Adrenal gland (tissue), 9 donors: ENCODE measurements at regions not wholly inside any gene's neighbourhood (a gene's known extent, or its start where the extent isn't known, plus 50 kb on each side); places are given as distances from the start of the nearest gene placed in this dataset.

Experiments
- DNase-seq, 7 donors: peaks; one replicate each; pipeline ENCODE4 v3.0.0-alpha.2; 2019 to 2020
- H3K27ac ChIP-seq, 5 donors: fragments of 200-600 bp; sonication (generic) in 4 of 5; 1 replicate in 3 of 5; 2 replicates in 2 of 5; pipeline versions ENCODE4 v1.5.1 to v1.8.0; 2016 to 2020; ENCODE audit warnings: mild to moderate bottlenecking in 1 of 5
- H3K27me3 ChIP-seq: fragments of 200-600 bp; 2 replicates; pipeline ENCODE4 v1.8.0; 2021
- H3K36me3 ChIP-seq, 2 donors: fragments of 200-600 bp; replicated peaks in 1 of 2; 1 replicate in 1 of 2; 2 replicates in 1 of 2; pipeline versions ENCODE4 v1.5.1 to v1.8.0; 2018 to 2022
- H3K4me1 ChIP-seq, 2 donors: fragments of 200-600 bp; replicated peaks in 1 of 2; 1 replicate in 1 of 2; 2 replicates in 1 of 2; pipeline versions ENCODE4 v1.5.1 to v1.8.0; 2018 to 2021
- H3K4me3 ChIP-seq, 4 donors: fragments of 200-600 bp; sonication (generic) in 3 of 4; one replicate each; pipeline ENCODE4 v1.5.1; 2016 to 2018
- H3K9me3 ChIP-seq, 3 donors: fragments of 200-600 bp; sonication (generic) in 1 of 3; replicated peaks in 1 of 3; 1 replicate in 2 of 3; 2 replicates in 1 of 3; pipeline versions ENCODE4 v1.5.1 to v1.8.0; 2016 to 2021
- POLR2A ChIP-seq, 2 donors: fragments of 450-650 bp; IDR thresholded peaks; one replicate each; pipeline ENCODE4 v1.6.1; 2017; ENCODE audit warnings: antibody characterized with exemption in 2 of 2, mild to moderate bottlenecking in 2 of 2, moderate library complexity in 1 of 2
- WGBS, 4 donors: extraction: QIAGEN DNeasy Blood & Tissue Kit in 2 of 4; methylation state at CpG; one replicate each; pipeline versions ENCODE4 v1.1.5 to v1.1.7; 2013 to 2017; 5-methylcytosine and 5-hydroxymethylcytosine counted together
- intact Hi-C, 2 donors: fragments of 100-400 bp; cut with DNase I; formaldehyde crosslinking; loops; one replicate each; pipeline versions ENCODE4 v1.14.1 to v1.15.0; 2022 to 2023
- TF ChIP-seq, protein P1 (sequence below), 6 experiments: fragments of 450-650 bp in 4 of 6; fragments of 200-600 bp in 2 of 6; sonication (generic) in 1 of 6; IDR thresholded peaks; 1 replicate in 5 of 6; 2 replicates in 1 of 6; pipeline versions ENCODE4 v1.5.1 to v1.8.0; 2016 to 2021; ENCODE audit warnings: antibody characterized with exemption in 6 of 6, mild to moderate bottlenecking in 2 of 6, moderate library complexity in 1 of 6
- donor health status: healthy with polysubstance abuse.
- donor health status: Bipolar disorder and iron deficiency.
- donor health status: DM: yes; HTN: yes; CAD: no.
- donor health status: DM: no; HTN: no; CAD: no.
- donor health status: DM: no; HTN: no; CAD: no.

DNA sequence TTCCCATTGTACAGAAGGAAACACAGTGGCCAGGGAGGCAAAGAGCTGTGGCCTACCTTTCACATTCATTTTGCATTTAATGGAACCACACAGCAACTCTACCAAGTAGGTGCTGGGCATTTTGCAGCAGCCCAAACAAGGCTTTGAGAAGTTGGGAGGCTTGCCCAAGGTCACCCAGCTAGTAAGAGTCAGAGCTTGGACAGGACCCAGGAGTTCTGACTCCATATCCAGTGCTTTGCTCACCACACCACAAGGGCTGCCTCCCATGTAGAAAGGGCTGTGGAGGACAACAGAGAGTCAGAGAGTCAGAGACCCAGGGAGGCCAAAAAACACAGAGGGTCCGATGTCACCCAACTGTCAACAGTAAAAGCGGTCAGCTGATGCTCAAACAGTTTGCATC, 400.2 kb downstream of the BCL11B start:
- Histone ChIP-seq H3K4me1 (peaks cover 0 to 4% of the 10 kb centered on the region in 2 donors), H3K9me3 (no peaks in the 10 kb centered on the region), H3K27me3 (no peaks in the 10 kb centered on the region), H3K4me3 (no peak overlapping the region), H3K27ac (no peak overlapping the region), H3K36me3 (no peaks in the 10 kb centered on the region)
- intact Hi-C loops: no loop called here
- TF ChIP-seq, protein P1, sequence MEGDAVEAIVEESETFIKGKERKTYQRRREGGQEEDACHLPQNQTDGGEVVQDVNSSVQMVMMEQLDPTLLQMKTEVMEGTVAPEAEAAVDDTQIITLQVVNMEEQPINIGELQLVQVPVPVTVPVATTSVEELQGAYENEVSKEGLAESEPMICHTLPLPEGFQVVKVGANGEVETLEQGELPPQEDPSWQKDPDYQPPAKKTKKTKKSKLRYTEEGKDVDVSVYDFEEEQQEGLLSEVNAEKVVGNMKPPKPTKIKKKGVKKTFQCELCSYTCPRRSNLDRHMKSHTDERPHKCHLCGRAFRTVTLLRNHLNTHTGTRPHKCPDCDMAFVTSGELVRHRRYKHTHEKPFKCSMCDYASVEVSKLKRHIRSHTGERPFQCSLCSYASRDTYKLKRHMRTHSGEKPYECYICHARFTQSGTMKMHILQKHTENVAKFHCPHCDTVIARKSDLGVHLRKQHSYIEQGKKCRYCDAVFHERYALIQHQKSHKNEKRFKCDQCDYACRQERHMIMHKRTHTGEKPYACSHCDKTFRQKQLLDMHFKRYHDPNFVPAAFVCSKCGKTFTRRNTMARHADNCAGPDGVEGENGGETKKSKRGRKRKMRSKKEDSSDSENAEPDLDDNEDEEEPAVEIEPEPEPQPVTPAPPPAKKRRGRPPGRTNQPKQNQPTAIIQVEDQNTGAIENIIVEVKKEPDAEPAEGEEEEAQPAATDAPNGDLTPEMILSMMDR (IDR thresholded peaks at IDR 0.05): no peak
- TF ChIP-seq POLR2A (IDR thresholded peaks at IDR 0.05): no peak
- 44 to 77% (median 63%) methylated on average over 2 of the region's 2 CpGs for whole genome bisulfite sequencing, 4 donors
- DNase-seq: peak; percentile 70 to 95 (median 91)

DNA sequence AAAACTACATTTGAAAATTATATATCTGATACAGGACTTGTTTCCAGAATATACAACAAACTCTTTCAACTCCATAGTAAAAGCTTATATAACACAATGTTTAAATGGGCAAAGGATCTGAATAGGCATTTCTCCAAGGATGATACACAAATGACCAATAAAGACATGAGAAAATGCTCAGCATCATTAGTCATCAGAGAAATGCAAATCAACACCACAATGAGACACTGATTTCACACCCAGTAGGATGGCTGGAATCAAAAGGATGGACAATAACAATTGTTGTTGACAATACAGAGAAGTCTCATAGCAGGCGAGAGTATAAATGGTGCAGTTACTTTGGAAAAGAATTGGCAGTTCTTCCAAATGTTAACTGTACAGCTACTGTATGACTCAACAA, 394.9 kb downstream of the BCL11B start:
- no peak for DNase-seq
- Histone ChIP-seq H3K4me3 (no peak overlapping the region), H3K4me1 (no peaks in the 10 kb centered on the region), H3K36me3 (no peaks in the 10 kb centered on the region), H3K27ac (no peak overlapping the region), H3K9me3 (no peaks in the 10 kb centered on the region), H3K27me3 (no peaks in the 10 kb centered on the region)
- intact Hi-C loops: no loop called here
- 59 to 77% (median 71%) methylated on average over 1 of the region's 1 CpG for WGBS, 4 donors
- TF ChIP-seq, protein P1 (IDR thresholded peaks at IDR 0.05): no peak
- no peak for TF ChIP-seq POLR2A (IDR thresholded peaks at IDR 0.05)

DNA sequence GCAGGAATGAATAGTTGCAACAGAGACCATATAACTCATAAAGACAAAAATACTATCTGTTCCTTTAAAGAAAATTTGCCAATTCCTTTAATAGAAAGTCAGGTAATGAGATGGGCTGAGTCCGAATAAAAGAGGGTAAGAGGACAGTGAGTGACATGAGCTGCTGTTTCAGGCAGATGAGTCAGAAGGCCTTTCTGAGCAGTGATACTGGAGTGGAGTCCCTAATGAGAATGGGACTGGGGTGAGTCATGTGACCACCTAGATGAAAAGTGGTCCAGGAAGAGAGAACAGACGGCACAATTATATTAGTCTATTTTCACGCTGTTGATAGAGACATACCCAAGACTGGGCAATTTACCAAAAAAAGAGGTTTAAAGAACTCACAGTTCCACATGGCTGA, 393.7 kb downstream of the BCL11B start:
- Histone ChIP-seq H3K27ac (no peak overlapping the region), H3K36me3 (no peaks in the 10 kb centered on the region), H3K4me1 (no peaks in the 10 kb centered on the region), H3K4me3 (no peak overlapping the region), H3K9me3 (no peaks in the 10 kb centered on the region), H3K27me3 (no peaks in the 10 kb centered on the region)
- 73 to 80% (median 77%) methylated on average over 3 of the region's 3 CpGs for WGBS, 4 donors
- DNase-seq: no peak
- intact Hi-C loops: no loop called here
- TF ChIP-seq, protein P1 (IDR thresholded peaks at IDR 0.05): no peak
- no peak for TF ChIP-seq POLR2A (IDR thresholded peaks at IDR 0.05)

DNA sequence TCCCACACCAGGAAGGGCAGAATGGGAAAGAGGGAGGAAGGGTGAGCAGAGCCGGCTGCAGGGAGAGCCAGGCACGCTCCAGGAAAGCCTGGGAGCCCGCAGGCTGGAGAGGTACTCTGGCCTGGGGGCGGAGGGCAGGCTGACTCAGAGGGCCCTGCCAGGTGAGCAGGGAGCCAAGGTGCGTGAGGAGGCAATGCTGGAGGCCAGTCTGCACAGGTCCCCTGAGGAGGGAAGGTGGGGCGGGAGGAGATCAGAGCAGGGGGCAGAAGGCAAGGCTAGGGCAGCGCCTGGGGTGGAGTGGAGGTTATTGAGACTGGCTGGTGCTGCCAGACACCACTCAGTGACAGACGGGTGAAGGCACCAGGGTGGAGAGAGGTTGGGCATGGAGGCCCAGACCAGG, 385.0 kb downstream of the BCL11B start:
- Histone ChIP-seq H3K4me3 (no peak overlapping the region), H3K9me3 (no peaks in the 10 kb centered on the region), H3K36me3 (no peaks in the 10 kb centered on the region), H3K27me3 (no peaks in the 10 kb centered on the region), H3K4me1 (no peaks in the 10 kb centered on the region), H3K27ac (no peak overlapping the region)
- no peak for TF ChIP-seq POLR2A (IDR thresholded peaks at IDR 0.05)
- TF ChIP-seq, protein P1 (IDR thresholded peaks at IDR 0.05): no peak
- intact Hi-C loops: no loop called here
- no peak for DNase-seq
- WGBS, 4 donors: 85 to 88% (median 86%) methylated on average over 8 of the region's 8 CpGs
